ENCODE measurements at regions not wholly inside any gene's neighbourhood (a gene's known extent, or its start where the extent isn't known, plus 50 kb on each side); places are given as distances from the start of the nearest gene placed in this dataset.

- TF ChIP-seq POLR2A (IDR thresholded peaks at IDR 0.05; ENCODE audit: low read length) (no peak), GATA1 (IDR thresholded peaks at IDR 0.05; ENCODE audit: low read depth, low read length) (no peak)
- DNase-seq = no peak
These were observed 848.4 kb upstream of the COX7C start for GRCh38 chr5:85769347-85769746.

- no peak for DNase-seq
- TF ChIP-seq POLR2A (IDR thresholded peaks at IDR 0.05; ENCODE audit: low read length) = no peak
- TF ChIP-seq GATA1 (IDR thresholded peaks at IDR 0.05; ENCODE audit: low read depth, low read length) = no peak
These were observed 833.0 kb upstream of the COX7C start for GRCh38 chr5:85784746-85785145.

- no peak for DNase-seq
- TF ChIP-seq GATA1 (IDR thresholded peaks at IDR 0.05; ENCODE audit: low read depth, low read length) (no peak), POLR2A (IDR thresholded peaks at IDR 0.05; ENCODE audit: low read length) (no peak)
These were observed 804.6 kb upstream of the COX7C start for GRCh38 chr5:85813146-85813545.

- no peak for DNase-seq
- TF ChIP-seq GATA1 (IDR thresholded peaks at IDR 0.05; ENCODE audit: low read depth, low read length) = no peak
- TF ChIP-seq POLR2A (IDR thresholded peaks at IDR 0.05; ENCODE audit: low read length) = no peak
These were observed 803.1 kb upstream of the COX7C start for GRCh38 chr5:85814596-85814995.

GRCh38 chr5:85823462-85824426 is 794.0 kb upstream of the COX7C start:
- DNase-seq = peak; percentile 31 to 39
- TF ChIP-seq GATA1 (IDR thresholded peaks at IDR 0.05; ENCODE audit: low read depth, low read length) = no peak
- no peak for TF ChIP-seq POLR2A (IDR thresholded peaks at IDR 0.05; ENCODE audit: low read length)

- no peak for DNase-seq
- TF ChIP-seq GATA1 (IDR thresholded peaks at IDR 0.05; ENCODE audit: low read depth, low read length) (no peak), POLR2A (IDR thresholded peaks at IDR 0.05; ENCODE audit: low read length) (no peak)
These were observed 779.0 kb upstream of the COX7C start for GRCh38 chr5:85838781-85839180.

GRCh38 chr5:85841653-85842052 is 776.1 kb upstream of the COX7C start:
- no peak for TF ChIP-seq GATA1 (IDR thresholded peaks at IDR 0.05; ENCODE audit: low read depth, low read length)
- no peak for TF ChIP-seq POLR2A (IDR thresholded peaks at IDR 0.05; ENCODE audit: low read length)
- DNase-seq = peak in 1 of 2 experiments; percentile 23

- no peak for TF ChIP-seq POLR2A (IDR thresholded peaks at IDR 0.05; ENCODE audit: low read length)
- no peak for TF ChIP-seq GATA1 (IDR thresholded peaks at IDR 0.05; ENCODE audit: low read depth, low read length)
- no peak for DNase-seq
These were observed 774.2 kb upstream of the COX7C start for GRCh38 chr5:85843535-85843934.

- DNase-seq = no peak
- TF ChIP-seq POLR2A (IDR thresholded peaks at IDR 0.05; ENCODE audit: low read length) (no peak), GATA1 (IDR thresholded peaks at IDR 0.05; ENCODE audit: low read depth, low read length) (no peak)
These were observed 768.3 kb upstream of the COX7C start for GRCh38 chr5:85849411-85849810.

- no peak for DNase-seq
- TF ChIP-seq POLR2A (IDR thresholded peaks at IDR 0.05; ENCODE audit: low read length) (no peak), GATA1 (IDR thresholded peaks at IDR 0.05; ENCODE audit: low read depth, low read length) (no peak)
These were observed 752.4 kb upstream of the COX7C start for GRCh38 chr5:85865296-85865695.

GRCh38 chr5:85868070-85868469 is 749.7 kb upstream of the COX7C start:
- TF ChIP-seq POLR2A (IDR thresholded peaks at IDR 0.05; ENCODE audit: low read length) (no peak), GATA1 (IDR thresholded peaks at IDR 0.05; ENCODE audit: low read depth, low read length) (no peak)
- no peak for DNase-seq

- no peak for DNase-seq
- TF ChIP-seq GATA1 (IDR thresholded peaks at IDR 0.05; ENCODE audit: low read depth, low read length) (no peak), POLR2A (IDR thresholded peaks at IDR 0.05; ENCODE audit: low read length) (no peak)
These were observed 723.7 kb upstream of the COX7C start for GRCh38 chr5:85893996-85894395.

- DNase-seq = no peak
- TF ChIP-seq POLR2A (IDR thresholded peaks at IDR 0.05; ENCODE audit: low read length) = no peak
- no peak for TF ChIP-seq GATA1 (IDR thresholded peaks at IDR 0.05; ENCODE audit: low read depth, low read length)
These were observed 721.2 kb upstream of the COX7C start for GRCh38 chr5:85896514-85896913.

GRCh38 chr5:85906460-85906859 is 711.3 kb upstream of the COX7C start:
- no peak for DNase-seq
- no peak for TF ChIP-seq POLR2A (IDR thresholded peaks at IDR 0.05; ENCODE audit: low read length)
- no peak for TF ChIP-seq GATA1 (IDR thresholded peaks at IDR 0.05; ENCODE audit: low read depth, low read length)

- DNase-seq = no peak
- TF ChIP-seq POLR2A (IDR thresholded peaks at IDR 0.05; ENCODE audit: low read length) (no peak), GATA1 (IDR thresholded peaks at IDR 0.05; ENCODE audit: low read depth, low read length) (no peak)
These were observed 707.4 kb upstream of the COX7C start for GRCh38 chr5:85910335-85910734.

All from erythroblast (primary cell).